Fibroblast of upper back skin (primary cell): ENCODE measurements at regions not wholly inside any gene's neighbourhood (a gene's known extent, or its start where the extent isn't known, plus 50 kb on each side); places are given as distances from the start of the nearest gene placed in this dataset.
"Not testable (repeated sequence)": the region's sequence is repeated elsewhere in the genome, so short reads cannot be mapped to it uniquely, and the experiment has no call there.

Experiments used
- DNase-seq: peaks from one replicate; pipeline ENCODE4 v3.0.0-alpha.2; 2013

GRCh38 chr5:104126980-104127379, 564.4 kb upstream of the NUDT12 start:
- no peak for DNase-seq

GRCh38 chr5:104119529-104119928, 556.9 kb upstream of the NUDT12 start:
- no peak for DNase-seq

DNA sequence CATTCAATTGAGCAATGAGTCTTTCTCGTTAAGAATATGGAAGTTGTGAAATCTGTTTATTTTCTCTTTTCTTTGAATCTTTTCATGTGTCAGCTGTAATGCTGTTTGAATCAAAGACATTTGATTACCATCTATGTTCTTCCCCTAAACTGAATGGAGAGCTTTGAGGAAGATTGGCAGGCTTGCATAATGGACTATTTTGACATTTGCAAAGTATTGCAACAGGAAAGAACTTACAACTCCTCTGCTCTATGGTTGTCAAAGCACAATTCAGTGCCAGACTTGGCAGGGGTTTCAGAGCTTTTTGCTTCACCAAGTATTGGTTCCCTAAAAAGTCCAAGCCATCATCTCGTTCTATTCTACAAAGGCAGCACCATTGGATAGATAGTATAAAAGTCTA, 549.0 kb upstream of the NUDT12 start:
- no peak for DNase-seq

GRCh38 chr5:104096451-104096850, 533.9 kb upstream of the NUDT12 start:
- no peak for DNase-seq

GRCh38 chr5:104095527-104095926, 532.9 kb upstream of the NUDT12 start:
- DNase-seq = no peak

- DNase-seq = peak; percentile 22
Observed at GRCh38 chr5:104088876-104089778, 526.5 kb upstream of the NUDT12 start.

- no peak for DNase-seq
Observed at GRCh38 chr5:104084896-104085295, 522.3 kb upstream of the NUDT12 start.

GRCh38 chr5:104082754-104083153, 520.2 kb upstream of the NUDT12 start:
- no peak for DNase-seq

DNA sequence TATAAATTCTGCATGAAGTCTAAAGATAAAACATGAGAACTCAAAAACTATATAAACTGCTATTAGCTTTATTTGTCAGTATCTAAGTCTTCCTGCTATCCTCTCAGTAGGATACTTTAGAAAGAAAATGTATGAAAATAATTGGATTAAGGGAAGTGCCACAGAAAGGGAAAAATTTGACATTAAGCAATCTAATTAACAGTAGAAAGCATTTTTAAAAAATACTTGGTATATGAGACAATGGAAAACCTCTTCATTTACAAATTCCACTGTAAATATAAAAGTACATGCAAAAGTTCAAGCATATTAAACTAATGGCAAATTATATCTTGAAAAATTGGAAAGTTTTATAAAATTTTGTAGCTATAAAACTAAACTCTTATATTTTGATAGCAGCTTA, 518.6 kb upstream of the NUDT12 start:
- DNase-seq = no peak

- no peak for DNase-seq
Observed at GRCh38 chr5:104080646-104081175, 518.1 kb upstream of the NUDT12 start.

DNA sequence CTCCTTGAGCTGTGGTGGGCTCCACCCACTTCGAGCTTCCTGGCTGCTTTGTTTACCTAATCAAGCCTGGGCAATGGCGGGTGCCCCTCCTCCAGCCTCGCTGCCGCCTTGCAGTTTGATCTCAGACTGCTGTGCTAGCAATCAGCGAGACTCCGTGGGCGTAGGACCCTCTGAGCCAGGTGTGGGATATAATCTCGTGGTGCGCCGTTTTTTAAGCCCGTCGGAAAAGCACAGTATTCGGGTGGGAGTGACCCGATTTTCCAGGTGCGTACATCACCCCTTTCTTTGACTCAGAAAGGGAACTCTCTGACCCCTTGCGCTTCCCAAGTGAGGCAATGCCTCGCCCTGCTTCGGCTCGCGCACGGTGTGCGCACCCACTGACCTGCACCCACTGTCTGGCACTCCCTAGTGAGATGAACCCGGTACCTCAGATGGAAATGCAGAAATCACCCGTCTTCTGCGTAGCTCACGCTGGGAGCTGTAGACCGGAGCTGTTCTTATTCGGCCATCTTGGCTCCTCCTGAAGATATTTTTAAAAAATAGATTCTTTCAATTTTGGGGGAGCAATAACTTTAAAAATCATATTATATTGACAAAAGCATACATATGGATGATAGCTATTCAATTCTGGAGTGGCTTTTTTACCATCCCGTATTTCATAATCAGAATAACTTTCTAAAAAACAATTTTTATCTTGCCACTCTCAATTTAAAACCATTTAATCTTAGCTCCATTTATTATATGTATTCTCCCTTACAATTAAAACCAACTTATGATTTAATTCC, 517.5 kb upstream of the NUDT12 start:
- not testable (repeated sequence) for DNase-seq

- DNase-seq = no peak
Observed at GRCh38 chr5:104071887-104072286, 509.3 kb upstream of the NUDT12 start.

GRCh38 chr5:104062621-104063377, 500.2 kb upstream of the NUDT12 start:
- DNase-seq = no peak

- DNase-seq = no peak
Observed at GRCh38 chr5:104061707-104062106, 499.1 kb upstream of the NUDT12 start.

DNA sequence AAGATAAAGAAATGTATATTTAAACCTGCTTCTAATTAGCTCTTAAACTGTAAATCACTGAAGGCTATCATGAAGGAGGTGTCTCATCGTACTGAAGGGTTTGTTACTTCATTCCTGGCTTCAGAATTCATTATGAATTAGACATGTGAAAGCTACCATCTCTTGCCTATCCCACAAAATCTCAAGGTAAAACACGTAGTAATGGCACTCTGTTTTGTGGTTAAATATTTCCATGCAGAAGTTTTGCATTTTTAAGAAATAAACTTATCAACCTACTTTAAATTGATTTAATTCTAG, 490.7 kb upstream of the NUDT12 start:
- DNase-seq = peak; percentile 34

DNA sequence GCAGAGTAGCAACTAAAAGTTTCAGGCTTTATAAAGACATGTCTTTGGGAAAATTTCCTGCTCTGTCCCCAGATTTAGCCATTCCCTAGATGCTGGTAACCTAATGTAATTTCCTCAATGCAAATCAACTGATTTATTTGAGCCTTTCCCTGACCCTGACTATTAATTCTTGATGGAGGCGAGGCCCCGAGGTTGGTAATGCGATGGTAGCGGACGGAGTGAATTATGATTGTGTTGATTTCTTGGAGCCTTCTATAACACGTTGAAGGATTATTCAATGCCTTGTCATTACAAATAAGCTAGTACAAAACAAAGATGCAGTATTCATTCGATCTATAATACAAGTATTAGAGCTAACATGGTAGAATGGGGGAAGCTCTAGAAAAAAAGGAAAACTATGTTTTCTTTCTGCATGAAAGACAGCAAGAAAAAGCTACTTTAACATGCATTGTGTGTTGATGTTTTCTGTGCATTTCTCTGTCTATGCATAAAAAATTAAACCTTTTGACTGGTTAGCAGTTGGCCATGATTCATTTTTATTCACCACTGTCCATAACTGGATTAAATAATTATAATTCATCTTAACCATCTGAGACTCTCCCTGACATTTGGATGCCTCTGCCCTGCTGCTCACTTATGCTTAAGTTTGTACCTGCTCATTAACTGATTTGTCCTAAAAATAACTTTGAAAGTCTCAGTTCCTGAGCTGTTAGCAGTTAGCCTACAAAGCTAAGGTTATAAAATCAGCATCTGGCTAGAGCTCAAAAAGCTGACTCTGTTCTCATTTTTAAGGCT, 490.2 kb upstream of the NUDT12 start:
- DNase-seq = no peak

DNA sequence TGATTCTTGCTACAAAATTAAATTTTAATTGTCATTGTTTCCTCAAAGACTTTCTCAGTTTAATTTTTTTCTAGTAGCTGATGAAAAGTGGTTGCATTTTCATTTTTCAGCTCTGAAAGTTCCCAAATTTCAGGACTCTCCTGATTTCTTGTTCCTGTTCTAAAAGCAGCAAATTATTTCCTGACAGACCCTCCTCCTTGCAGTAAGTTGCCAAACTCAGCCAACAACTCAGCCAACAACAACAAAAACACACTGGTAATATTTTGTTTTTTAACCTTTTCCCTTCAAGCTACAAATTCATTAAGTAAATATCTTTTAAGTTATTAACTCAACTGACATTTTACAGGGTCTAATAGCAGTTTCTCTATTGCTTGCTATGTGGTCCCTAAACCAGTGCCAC, 487.8 kb upstream of the NUDT12 start:
- DNase-seq = no peak

DNA sequence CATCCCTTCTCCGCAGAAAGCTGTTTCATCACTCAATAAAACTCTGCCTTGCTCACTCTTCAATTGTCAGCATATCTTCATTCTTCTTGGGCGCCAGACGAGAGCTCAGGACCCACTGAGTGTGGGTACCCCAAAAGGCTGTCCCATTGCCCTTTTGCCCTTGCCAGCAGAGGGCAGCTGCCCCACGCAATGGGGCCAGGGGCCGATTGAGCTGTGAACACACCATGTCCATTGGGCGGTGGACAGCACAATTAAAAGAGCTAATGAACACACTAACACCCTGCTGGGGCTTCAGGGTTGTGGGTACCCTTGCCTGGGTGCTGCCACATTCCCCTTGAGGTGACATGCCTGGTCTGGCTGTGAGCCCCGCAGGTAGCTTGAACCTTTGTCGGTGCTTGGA, 487.2 kb upstream of the NUDT12 start:
- no peak for DNase-seq

- no peak for DNase-seq
Observed at GRCh38 chr5:104048231-104048630, 485.6 kb upstream of the NUDT12 start.

DNA sequence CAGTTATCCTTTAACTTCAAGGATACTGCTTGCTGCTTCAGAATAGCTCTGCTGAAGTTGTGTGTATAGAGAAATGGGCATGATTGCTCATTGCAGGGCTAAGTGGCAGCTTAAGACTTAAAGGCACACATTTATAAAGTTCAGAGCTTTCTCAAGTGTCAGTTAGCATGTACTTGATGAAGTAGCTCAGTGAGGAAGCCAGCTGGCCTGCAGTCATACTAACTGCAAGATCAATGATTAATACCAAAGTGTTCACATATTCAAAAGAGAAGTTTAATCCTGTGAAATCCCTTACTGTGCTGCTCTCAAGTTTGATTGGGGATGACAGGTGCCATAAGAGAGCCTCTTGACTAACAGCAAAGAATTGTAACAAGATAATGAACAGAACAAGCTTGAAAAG, 483.4 kb upstream of the NUDT12 start:
- DNase-seq = no peak

DNA sequence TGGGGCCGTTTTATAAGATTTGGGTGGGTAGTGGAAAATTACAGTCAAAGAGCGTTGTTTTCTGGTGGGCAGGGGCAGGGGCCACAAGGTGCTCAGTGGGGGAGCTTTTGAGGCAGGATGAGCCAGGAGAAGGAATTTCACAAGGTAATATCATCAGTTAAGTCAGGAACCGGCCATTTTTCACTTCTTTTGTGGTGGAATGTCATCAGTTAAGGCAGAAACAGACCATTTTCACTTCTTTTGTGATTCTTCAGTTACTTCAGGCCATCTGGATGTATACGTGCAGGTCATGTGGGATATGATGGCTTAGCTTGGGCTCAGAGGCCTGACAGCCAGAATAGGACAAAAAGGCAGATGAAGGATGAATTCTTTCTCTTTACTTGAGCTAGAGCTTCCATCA, 477.3 kb upstream of the NUDT12 start:
- not testable (repeated sequence) for DNase-seq

GRCh38 chr5:104037136-104037535, 474.5 kb upstream of the NUDT12 start:
- DNase-seq = not testable (repeated sequence)
